Liver (tissue), 3 donors: ENCODE measurements at regions not wholly inside any gene's neighbourhood (a gene's known extent, or its start where the extent isn't known, plus 50 kb on each side); places are given as distances from the start of the nearest gene placed in this dataset.

ENCODE experiments used
- EGR1 ChIP-seq, 2 donors: IDR thresholded peaks; 2 replicates each; pipeline ENCODE4 v1.6.1; 2016 to 2018; ENCODE audit warnings: antibody characterized with exemption in 2 of 2, low read depth in 2 of 2
- GABPA ChIP-seq, 2 donors: IDR thresholded peaks in 1 of 2; conservative IDR thresholded peaks in 1 of 2; 2 replicates each; pipeline ENCODE4 v1.6.1; 2016; ENCODE audit warnings: antibody characterized with exemption in 2 of 2, mild to moderate bottlenecking in 1 of 2, moderate library complexity in 1 of 2
- JUND ChIP-seq, 2 donors: IDR thresholded peaks; 2 replicates each; pipeline ENCODE4 v1.6.1; 2016; ENCODE audit warnings: antibody characterized with exemption in 2 of 2
- NR2F2 ChIP-seq: IDR thresholded peaks from 2 replicates; pipeline ENCODE4 v1.6.1; 2016; ENCODE audit warnings: antibody characterized with exemption
- RAD21 ChIP-seq, 2 donors: IDR thresholded peaks; 2 replicates each; pipeline ENCODE4 v1.6.1; 2016; ENCODE audit warnings: antibody characterized with exemption in 2 of 2, mild to moderate bottlenecking in 2 of 2
- SP1 ChIP-seq: IDR thresholded peaks from 2 replicates; pipeline ENCODE4 v1.6.1; 2018; ENCODE audit warnings: antibody characterized with exemption, mild to moderate bottlenecking
- TAF1 ChIP-seq: conservative IDR thresholded peaks from 2 replicates; pipeline ENCODE4 v1.6.1; 2016; ENCODE audit warnings: antibody characterized with exemption, mild to moderate bottlenecking
- YY1 ChIP-seq: IDR thresholded peaks from 2 replicates; pipeline ENCODE4 v1.6.1; 2016; ENCODE audit warnings: antibody characterized with exemption, mild to moderate bottlenecking
- TF ChIP-seq, protein P1 (sequence below): fragments of 150-350 bp; IDR thresholded peaks from 2 replicates; pipeline ENCODE4 v1.5.1; 2017; ENCODE audit warnings: improper control_type of control experiment, low read depth, low read length; ENCODE audit not compliant: missing input control
- TF ChIP-seq, protein P2 (sequence below): IDR thresholded peaks from 2 replicates; pipeline ENCODE4 v1.6.1; 2016; ENCODE audit warnings: antibody characterized with exemption
- TF ChIP-seq, protein P3 (sequence below): IDR thresholded peaks from 2 replicates; pipeline ENCODE4 v1.6.1; 2016; ENCODE audit warnings: antibody characterized with exemption
- TF ChIP-seq, protein P4 (sequence below): IDR thresholded peaks from 2 replicates; pipeline ENCODE4 v1.6.1; 2016; ENCODE audit warnings: antibody characterized with exemption, mild to moderate bottlenecking
- donor health status: healthy.
- donor health status: healthy.

DNA sequence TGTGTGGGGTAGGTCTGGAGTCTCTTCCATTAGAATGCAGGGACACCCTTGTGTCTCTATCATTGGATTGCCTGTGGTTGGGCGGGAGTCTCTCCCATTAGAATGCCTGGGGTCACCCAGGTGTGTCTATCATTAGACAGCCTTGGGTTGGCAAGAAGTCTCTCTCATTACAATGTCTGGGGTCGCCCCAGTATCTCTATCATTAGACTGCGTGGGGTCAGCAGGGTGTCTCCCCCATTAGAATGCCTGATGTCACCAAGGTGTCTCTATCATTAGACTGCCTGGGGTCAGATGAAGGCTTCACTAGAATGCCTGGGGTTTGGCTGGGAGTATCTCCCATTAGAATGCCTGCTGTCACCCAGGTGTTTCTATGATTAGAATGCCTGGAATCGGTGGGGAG, 1539.0 kb downstream of the UQCRFS1 start:
- TF ChIP-seq, protein P1, sequence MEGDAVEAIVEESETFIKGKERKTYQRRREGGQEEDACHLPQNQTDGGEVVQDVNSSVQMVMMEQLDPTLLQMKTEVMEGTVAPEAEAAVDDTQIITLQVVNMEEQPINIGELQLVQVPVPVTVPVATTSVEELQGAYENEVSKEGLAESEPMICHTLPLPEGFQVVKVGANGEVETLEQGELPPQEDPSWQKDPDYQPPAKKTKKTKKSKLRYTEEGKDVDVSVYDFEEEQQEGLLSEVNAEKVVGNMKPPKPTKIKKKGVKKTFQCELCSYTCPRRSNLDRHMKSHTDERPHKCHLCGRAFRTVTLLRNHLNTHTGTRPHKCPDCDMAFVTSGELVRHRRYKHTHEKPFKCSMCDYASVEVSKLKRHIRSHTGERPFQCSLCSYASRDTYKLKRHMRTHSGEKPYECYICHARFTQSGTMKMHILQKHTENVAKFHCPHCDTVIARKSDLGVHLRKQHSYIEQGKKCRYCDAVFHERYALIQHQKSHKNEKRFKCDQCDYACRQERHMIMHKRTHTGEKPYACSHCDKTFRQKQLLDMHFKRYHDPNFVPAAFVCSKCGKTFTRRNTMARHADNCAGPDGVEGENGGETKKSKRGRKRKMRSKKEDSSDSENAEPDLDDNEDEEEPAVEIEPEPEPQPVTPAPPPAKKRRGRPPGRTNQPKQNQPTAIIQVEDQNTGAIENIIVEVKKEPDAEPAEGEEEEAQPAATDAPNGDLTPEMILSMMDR = no peak
- TF ChIP-seq GABPA (IDR thresholded peaks at IDR 0.05 in 1 of 2, conservative IDR thresholded peaks at IDR 0.05 in 1 of 2) = no peak
- TF ChIP-seq, protein P2, sequence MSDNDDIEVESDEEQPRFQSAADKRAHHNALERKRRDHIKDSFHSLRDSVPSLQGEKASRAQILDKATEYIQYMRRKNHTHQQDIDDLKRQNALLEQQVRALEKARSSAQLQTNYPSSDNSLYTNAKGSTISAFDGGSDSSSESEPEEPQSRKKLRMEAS = no peak
- TF ChIP-seq, protein P3, sequence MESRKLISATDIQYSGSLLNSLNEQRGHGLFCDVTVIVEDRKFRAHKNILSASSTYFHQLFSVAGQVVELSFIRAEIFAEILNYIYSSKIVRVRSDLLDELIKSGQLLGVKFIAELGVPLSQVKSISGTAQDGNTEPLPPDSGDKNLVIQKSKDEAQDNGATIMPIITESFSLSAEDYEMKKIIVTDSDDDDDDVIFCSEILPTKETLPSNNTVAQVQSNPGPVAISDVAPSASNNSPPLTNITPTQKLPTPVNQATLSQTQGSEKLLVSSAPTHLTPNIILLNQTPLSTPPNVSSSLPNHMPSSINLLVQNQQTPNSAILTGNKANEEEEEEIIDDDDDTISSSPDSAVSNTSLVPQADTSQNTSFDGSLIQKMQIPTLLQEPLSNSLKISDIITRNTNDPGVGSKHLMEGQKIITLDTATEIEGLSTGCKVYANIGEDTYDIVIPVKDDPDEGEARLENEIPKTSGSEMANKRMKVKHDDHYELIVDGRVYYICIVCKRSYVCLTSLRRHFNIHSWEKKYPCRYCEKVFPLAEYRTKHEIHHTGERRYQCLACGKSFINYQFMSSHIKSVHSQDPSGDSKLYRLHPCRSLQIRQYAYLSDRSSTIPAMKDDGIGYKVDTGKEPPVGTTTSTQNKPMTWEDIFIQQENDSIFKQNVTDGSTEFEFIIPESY = no peak
- TF ChIP-seq SP1 = no peak
- TF ChIP-seq RAD21 (IDR thresholded peaks at IDR 0.05) = no peak
- TF ChIP-seq TAF1 = no peak
- no peak for TF ChIP-seq YY1
- TF ChIP-seq JUND (IDR thresholded peaks at IDR 0.05) = no peak
- no peak for TF ChIP-seq EGR1 (IDR thresholded peaks at IDR 0.05; ENCODE audit: low read depth in 2 of 2)
- no peak for TF ChIP-seq NR2F2
- TF ChIP-seq, protein P4, sequence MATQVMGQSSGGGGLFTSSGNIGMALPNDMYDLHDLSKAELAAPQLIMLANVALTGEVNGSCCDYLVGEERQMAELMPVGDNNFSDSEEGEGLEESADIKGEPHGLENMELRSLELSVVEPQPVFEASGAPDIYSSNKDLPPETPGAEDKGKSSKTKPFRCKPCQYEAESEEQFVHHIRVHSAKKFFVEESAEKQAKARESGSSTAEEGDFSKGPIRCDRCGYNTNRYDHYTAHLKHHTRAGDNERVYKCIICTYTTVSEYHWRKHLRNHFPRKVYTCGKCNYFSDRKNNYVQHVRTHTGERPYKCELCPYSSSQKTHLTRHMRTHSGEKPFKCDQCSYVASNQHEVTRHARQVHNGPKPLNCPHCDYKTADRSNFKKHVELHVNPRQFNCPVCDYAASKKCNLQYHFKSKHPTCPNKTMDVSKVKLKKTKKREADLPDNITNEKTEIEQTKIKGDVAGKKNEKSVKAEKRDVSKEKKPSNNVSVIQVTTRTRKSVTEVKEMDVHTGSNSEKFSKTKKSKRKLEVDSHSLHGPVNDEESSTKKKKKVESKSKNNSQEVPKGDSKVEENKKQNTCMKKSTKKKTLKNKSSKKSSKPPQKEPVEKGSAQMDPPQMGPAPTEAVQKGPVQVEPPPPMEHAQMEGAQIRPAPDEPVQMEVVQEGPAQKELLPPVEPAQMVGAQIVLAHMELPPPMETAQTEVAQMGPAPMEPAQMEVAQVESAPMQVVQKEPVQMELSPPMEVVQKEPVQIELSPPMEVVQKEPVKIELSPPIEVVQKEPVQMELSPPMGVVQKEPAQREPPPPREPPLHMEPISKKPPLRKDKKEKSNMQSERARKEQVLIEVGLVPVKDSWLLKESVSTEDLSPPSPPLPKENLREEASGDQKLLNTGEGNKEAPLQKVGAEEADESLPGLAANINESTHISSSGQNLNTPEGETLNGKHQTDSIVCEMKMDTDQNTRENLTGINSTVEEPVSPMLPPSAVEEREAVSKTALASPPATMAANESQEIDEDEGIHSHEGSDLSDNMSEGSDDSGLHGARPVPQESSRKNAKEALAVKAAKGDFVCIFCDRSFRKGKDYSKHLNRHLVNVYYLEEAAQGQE = no peak
